ENCODE measurements at regions not wholly inside any gene's neighbourhood (a gene's known extent, or its start where the extent isn't known, plus 50 kb on each side); places are given as distances from the start of the nearest gene placed in this dataset.

DNA sequence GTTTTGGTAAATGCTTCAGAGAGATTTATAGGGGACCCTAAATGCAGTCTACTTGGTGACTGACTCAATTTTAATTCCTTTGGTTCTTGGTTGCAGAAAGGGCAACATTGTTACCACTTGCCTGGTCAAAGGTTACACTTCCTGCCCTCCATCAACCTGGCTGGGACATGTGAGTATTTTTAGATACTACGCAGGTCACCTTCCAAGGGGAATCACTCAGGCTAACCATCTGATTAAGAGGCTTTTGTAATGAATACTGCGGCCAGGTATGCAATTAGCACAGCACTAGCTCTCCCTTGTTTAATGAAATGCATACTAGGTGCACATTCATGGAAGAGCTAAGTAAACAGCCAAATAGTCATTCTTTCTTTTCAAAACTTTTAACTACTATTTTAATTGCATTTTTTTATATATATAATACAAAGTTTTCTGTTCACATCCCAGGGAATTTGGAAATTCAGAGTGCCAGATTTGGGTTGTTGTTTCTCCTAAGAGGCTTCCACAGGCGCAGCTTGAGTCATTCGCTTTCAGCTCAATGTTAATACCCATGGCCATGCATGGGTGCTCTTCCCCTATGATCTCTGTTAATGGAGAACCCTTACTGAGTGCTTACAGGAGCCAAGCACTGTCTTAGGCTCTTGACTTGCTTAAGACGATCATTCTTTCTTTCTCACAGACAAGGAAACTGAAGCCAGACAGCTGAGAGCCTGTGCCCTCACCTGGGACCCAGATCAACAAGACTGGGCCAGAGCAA lies 152.2 kb downstream of the MTX2 start:
- Histone ChIP-seq H3K27me3 (replicated peaks; ENCODE audit: insufficient read depth, low read depth, low read length, poor library complexity) (no peaks in the 10 kb centered on the region), H3K4me1 (ENCODE audit: insufficient read depth, low read length, poor library complexity, severe bottlenecking) (no peaks in the 10 kb centered on the region), H3K4me3 (ENCODE audit: low read depth, low read length, poor library complexity, severe bottlenecking) (no peak overlapping the region), H3K9me3 (ENCODE audit: low read depth, low read length, poor library complexity, severe bottlenecking) (no peaks in the 10 kb centered on the region), H3K36me3 (ENCODE audit: insufficient read depth, low read length, poor library complexity, severe bottlenecking) (no peaks in the 10 kb centered on the region), H3K27ac (ENCODE audit: low read depth, low read length, poor library complexity, severe bottlenecking) (no peak overlapping the region)
- ChIA-PET CTCF (no interaction called here), POLR2A (ENCODE audit: low non-redundant PET) (no interaction called here)
- intact Hi-C loops (cut with micrococcal nuclease; ENCODE audit: unreplicated experiment): no loop called here
- DNase-seq (ENCODE audit: low spot score): no peak
- BruUV-seq (replicated peaks): no TSS peak
- no peak for TF ChIP-seq EZH2 (IDR thresholded peaks at IDR 0.05; ENCODE audit: borderline replicate concordance, low read depth, low read length, poor library complexity, severe bottlenecking)
- TF ChIP-seq, protein P1, sequence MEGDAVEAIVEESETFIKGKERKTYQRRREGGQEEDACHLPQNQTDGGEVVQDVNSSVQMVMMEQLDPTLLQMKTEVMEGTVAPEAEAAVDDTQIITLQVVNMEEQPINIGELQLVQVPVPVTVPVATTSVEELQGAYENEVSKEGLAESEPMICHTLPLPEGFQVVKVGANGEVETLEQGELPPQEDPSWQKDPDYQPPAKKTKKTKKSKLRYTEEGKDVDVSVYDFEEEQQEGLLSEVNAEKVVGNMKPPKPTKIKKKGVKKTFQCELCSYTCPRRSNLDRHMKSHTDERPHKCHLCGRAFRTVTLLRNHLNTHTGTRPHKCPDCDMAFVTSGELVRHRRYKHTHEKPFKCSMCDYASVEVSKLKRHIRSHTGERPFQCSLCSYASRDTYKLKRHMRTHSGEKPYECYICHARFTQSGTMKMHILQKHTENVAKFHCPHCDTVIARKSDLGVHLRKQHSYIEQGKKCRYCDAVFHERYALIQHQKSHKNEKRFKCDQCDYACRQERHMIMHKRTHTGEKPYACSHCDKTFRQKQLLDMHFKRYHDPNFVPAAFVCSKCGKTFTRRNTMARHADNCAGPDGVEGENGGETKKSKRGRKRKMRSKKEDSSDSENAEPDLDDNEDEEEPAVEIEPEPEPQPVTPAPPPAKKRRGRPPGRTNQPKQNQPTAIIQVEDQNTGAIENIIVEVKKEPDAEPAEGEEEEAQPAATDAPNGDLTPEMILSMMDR (conservative IDR thresholded peaks at IDR 0.05; ENCODE audit: low read depth, low read length): no peak

DNA sequence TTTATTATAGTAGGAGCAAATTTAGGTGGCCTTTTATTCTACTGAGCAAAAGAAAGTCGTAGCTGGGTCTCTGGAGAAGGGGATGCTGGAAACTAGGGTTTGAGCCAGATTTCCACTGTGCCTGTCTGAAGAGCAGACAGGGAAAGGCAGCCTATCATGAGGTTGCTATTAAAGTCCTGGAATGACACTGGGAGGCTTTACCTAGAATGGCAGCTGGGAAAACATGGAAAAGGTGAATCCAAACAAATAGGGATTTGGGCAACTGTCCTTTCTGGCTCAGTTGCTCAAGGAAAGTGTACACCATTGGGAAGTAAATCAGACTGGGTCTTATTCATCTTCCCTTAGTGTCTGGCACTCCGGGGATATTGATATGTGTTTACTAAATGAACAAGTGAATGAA lies 154.6 kb downstream of the MTX2 start:
- POLR2A ChIA-PET (ENCODE audit: low non-redundant PET): interaction anchor here (0.6 kb wide), 1 partner anchor 1031 kb away, joined by 3 read pairs; no protein-coding TSS in a partner anchor
- CTCF ChIA-PET: no interaction called here
- no peaks in the 10 kb centered on the region for H3K27me3 ChIP-seq (replicated peaks; ENCODE audit: insufficient read depth, low read depth, low read length, poor library complexity)
- H3K4me3 ChIP-seq (ENCODE audit: low read depth, low read length, poor library complexity, severe bottlenecking): no peak overlapping the region
- H3K9me3 ChIP-seq (ENCODE audit: low read depth, low read length, poor library complexity, severe bottlenecking): no peaks in the 10 kb centered on the region
- TF ChIP-seq, protein P1 (conservative IDR thresholded peaks at IDR 0.05; ENCODE audit: low read depth, low read length): no peak
- no peak for TF ChIP-seq EZH2 (IDR thresholded peaks at IDR 0.05; ENCODE audit: borderline replicate concordance, low read depth, low read length, poor library complexity, severe bottlenecking)
- H3K36me3 ChIP-seq (ENCODE audit: insufficient read depth, low read length, poor library complexity, severe bottlenecking): no peaks in the 10 kb centered on the region
- no peak overlapping the region for H3K27ac ChIP-seq (ENCODE audit: low read depth, low read length, poor library complexity, severe bottlenecking)
- no TSS peak for BruUV-seq (replicated peaks)
- H3K4me1 ChIP-seq (ENCODE audit: insufficient read depth, low read length, poor library complexity, severe bottlenecking): no peaks in the 10 kb centered on the region
- intact Hi-C loops (cut with micrococcal nuclease; ENCODE audit: unreplicated experiment): no loop called here
- no peak for DNase-seq (ENCODE audit: low spot score)

DNA sequence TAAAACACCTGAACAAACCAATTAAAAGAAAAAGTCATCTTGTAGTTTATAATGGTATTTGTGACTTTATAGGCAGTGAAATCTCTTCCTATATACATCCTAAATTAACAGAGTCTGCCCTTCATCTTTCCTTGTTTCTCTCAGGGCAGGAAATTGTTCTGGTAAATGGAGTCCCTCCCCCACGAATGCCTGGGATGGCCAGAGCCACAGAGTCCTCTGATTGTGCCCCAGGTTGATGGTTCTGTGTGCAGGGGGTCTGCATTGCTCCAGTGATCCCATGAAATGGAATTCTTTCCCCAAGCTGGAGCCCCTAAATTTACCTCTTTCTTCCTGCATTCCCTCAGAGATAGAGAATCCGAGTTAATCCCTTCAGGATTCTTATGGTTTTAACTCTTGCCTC lies 155.5 kb downstream of the MTX2 start:
- TF ChIP-seq, protein P1 (conservative IDR thresholded peaks at IDR 0.05; ENCODE audit: low read depth, low read length): no peak
- TF ChIP-seq EZH2 (IDR thresholded peaks at IDR 0.05; ENCODE audit: borderline replicate concordance, low read depth, low read length, poor library complexity, severe bottlenecking): no peak
- Histone ChIP-seq H3K36me3 (ENCODE audit: insufficient read depth, low read length, poor library complexity, severe bottlenecking) (no peaks in the 10 kb centered on the region), H3K4me3 (ENCODE audit: low read depth, low read length, poor library complexity, severe bottlenecking) (no peak overlapping the region), H3K4me1 (ENCODE audit: insufficient read depth, low read length, poor library complexity, severe bottlenecking) (no peaks in the 10 kb centered on the region), H3K27ac (ENCODE audit: low read depth, low read length, poor library complexity, severe bottlenecking) (no peak overlapping the region), H3K9me3 (ENCODE audit: low read depth, low read length, poor library complexity, severe bottlenecking) (no peaks in the 10 kb centered on the region), H3K27me3 (replicated peaks; ENCODE audit: insufficient read depth, low read depth, low read length, poor library complexity) (no peaks in the 10 kb centered on the region)
- no TSS peak for BruUV-seq (replicated peaks)
- no peak for DNase-seq (ENCODE audit: low spot score)
- ChIA-PET CTCF (no interaction called here), POLR2A (ENCODE audit: low non-redundant PET) (no interaction called here)
- intact Hi-C loops (cut with micrococcal nuclease; ENCODE audit: unreplicated experiment): no loop called here
